GM23248 (cell line): ENCODE measurements at regions not wholly inside any gene's neighbourhood (a gene's known extent, or its start where the extent isn't known, plus 50 kb on each side); places are given as distances from the start of the nearest gene placed in this dataset.

Source experiments
- DNase-seq: peaks from one replicate; pipeline ENCODE4 v3.0.0-alpha.2; 2015
- H2AFZ ChIP-seq: fragments of 200-600 bp; sonication (generic); 2 replicates; pipeline ENCODE4 v1.6.1; 2016; ENCODE audit warnings: antibody characterized with exemption
- H3F3A ChIP-seq: fragments of 200-600 bp; sonication (generic); 2 replicates; pipeline ENCODE4 v1.6.1; 2016; ENCODE audit warnings: mild to moderate bottlenecking, antibody characterized with exemption, mixed run types; ENCODE audit not compliant: insufficient read depth
- H3K27ac ChIP-seq: fragments of 200-600 bp; sonication (generic); 2 replicates; pipeline ENCODE4 v1.5.1; 2016; ENCODE audit warnings: mild to moderate bottlenecking
- H3K27me3 ChIP-seq: fragments of 200-600 bp; sonication (generic); replicated peaks from 2 replicates; pipeline ENCODE4 v1.6.1; 2016; ENCODE audit warnings: mild to moderate bottlenecking; ENCODE audit not compliant: insufficient read depth
- H3K36me3 ChIP-seq: fragments of 200-600 bp; sonication (generic); 2 replicates; pipeline ENCODE4 v1.6.1; 2016; ENCODE audit warnings: low read depth, mild to moderate bottlenecking
- H3K4me1 ChIP-seq: fragments of 200-600 bp; sonication (generic); 2 replicates; pipeline ENCODE4 v1.6.1; 2016; ENCODE audit warnings: mild to moderate bottlenecking; ENCODE audit not compliant: insufficient read depth
- H3K4me2 ChIP-seq: fragments of 200-600 bp; sonication (generic); one replicate; pipeline ENCODE4 v1.6.1; 2016; ENCODE audit warnings: mild to moderate bottlenecking; ENCODE audit not compliant: unreplicated experiment
- H3K4me3 ChIP-seq: fragments of 200-600 bp; sonication (generic); 2 replicates; pipeline ENCODE4 v1.5.1; 2016; ENCODE audit warnings: mild to moderate bottlenecking
- H3K79me2 ChIP-seq: fragments of 200-600 bp; sonication (generic); 2 replicates; pipeline ENCODE4 v1.6.1; 2016; ENCODE audit warnings: mild to moderate bottlenecking; ENCODE audit not compliant: insufficient read depth
- H3K9ac ChIP-seq: fragments of 200-600 bp; sonication (generic); 2 replicates; pipeline ENCODE4 v1.6.1; 2016; ENCODE audit warnings: mild to moderate bottlenecking
- H3K9me2 ChIP-seq: fragments of 200-600 bp; sonication (generic); 2 replicates; pipeline ENCODE4 v1.6.1; 2016; ENCODE audit warnings: mixed run types, mild to moderate bottlenecking, moderate library complexity; ENCODE audit not compliant: insufficient read depth
- H3K9me3 ChIP-seq: fragments of 200-600 bp; sonication (generic); one replicate; pipeline ENCODE4 v1.6.1; 2017; ENCODE audit warnings: low read depth
- H4K20me1 ChIP-seq: fragments of 200-600 bp; sonication (generic); 2 replicates; pipeline ENCODE4 v1.6.0; 2016; ENCODE audit not compliant: insufficient read depth
- EZH2 ChIP-seq: fragments of 200-600 bp; sonication (generic); IDR thresholded peaks from 2 replicates; pipeline ENCODE4 v1.6.1; 2018; ENCODE audit warnings: antibody characterized with exemption, mild to moderate bottlenecking; ENCODE audit not compliant: insufficient read depth, poor library complexity, severe bottlenecking
- EZH2phosphoT487 ChIP-seq: fragments of 200-600 bp; sonication (generic); IDR thresholded peaks from 2 replicates; pipeline ENCODE4 v1.6.1; 2018; ENCODE audit warnings: antibody characterized with exemption, moderate library complexity, mild to moderate bottlenecking, low read depth; ENCODE audit not compliant: insufficient read depth
- WGBS, 2 experiments: methylation state at CpG; one replicate each; pipeline ENCODE4 v1.1.6; 2015 to 2017; ENCODE audit warnings: low lambda C conversion rate in 2 of 2, low coverage in 1 of 2; ENCODE audit errors: missing lambda C conversion rate in 2 of 2; 5-methylcytosine and 5-hydroxymethylcytosine counted together
- in situ Hi-C: fragments of 300-500 bp; cut with MboI; formaldehyde crosslinking; loops from 2 replicates; pipeline ENCODE4 v1.15.0; 2020

DNA sequence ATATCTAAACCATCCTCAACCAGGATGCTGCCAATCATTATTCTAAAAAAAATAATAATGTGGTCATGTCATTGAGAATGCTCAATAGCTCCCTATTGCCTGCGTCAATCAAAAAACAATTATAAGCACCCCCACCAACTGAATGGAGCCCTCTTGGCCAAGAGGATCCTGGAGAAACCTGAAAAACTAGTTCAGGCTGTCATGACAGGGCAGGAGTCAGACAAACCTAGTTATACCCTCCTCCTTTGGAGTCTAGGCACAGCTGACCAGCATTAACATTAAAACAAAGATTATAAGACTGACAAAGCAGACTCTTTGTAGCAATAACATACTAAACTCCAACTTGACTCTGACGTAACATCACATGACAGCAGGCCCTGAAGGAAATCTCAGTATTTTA is 119.2 kb upstream of the CCL2 start:
- H3K79me2 ChIP-seq, result no peaks in the 10 kb centered on the region
- no peak for TF ChIP-seq EZH2phosphoT487
- TF ChIP-seq EZH2, result no peak
- no peaks in the 10 kb centered on the region for H3K9me2 ChIP-seq
- in situ Hi-C loops, result no loop called here
- WGBS, 2 experiments, result 11 to 18% methylated on average over 2 of the region's 2 CpGs
- H3K4me3 ChIP-seq, result no peak overlapping the region
- H3K4me1 ChIP-seq, result no peaks in the 10 kb centered on the region
- H2AFZ ChIP-seq, result no peak overlapping the region
- H3K9ac ChIP-seq, result no peak overlapping the region
- no peaks in the 10 kb centered on the region for H3K36me3 ChIP-seq
- H3F3A ChIP-seq, result no peaks in the 10 kb centered on the region
- H3K4me2 ChIP-seq, result no peak overlapping the region
- no peak for DNase-seq
- no peaks in the 10 kb centered on the region for H3K9me3 ChIP-seq
- no peaks in the 10 kb centered on the region for H4K20me1 ChIP-seq
- H3K27ac ChIP-seq, result no peak overlapping the region
- H3K27me3 ChIP-seq, result peaks cover 13% of the 10 kb centered on the region; the same call in 1 of the 2 replicates

DNA sequence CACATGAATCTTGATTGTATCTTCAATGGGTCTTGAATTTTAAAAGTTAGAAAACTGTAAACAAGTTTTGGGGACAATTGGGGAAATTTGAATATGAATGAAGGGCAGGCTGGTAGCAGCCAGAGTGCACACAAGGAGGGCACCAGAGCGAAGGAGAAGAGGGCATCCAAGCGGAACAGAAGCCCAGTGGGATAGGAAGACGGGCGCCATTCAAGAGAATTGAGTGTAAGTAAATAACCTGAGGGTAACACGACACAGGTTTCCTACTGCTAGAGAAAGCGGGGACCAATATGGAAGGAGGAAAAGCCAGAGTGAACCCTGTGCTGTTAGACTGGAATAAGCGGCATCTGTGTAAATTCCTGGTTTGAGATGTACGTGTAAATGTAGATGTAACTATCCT is 115.1 kb upstream of the CCL2 start:
- Histone ChIP-seq H3K4me3 (no peak overlapping the region), H3K27me3 (peaks cover 20% of the 10 kb centered on the region), H3K36me3 (no peaks in the 10 kb centered on the region), H3K4me2 (no peak overlapping the region), H4K20me1 (no peaks in the 10 kb centered on the region), H3K27ac (no peak overlapping the region), H2AFZ (no peak overlapping the region), H3K4me1 (no peaks in the 10 kb centered on the region), H3F3A (no peaks in the 10 kb centered on the region), H3K9me2 (no peaks in the 10 kb centered on the region), H3K9ac (no peak overlapping the region), H3K9me3 (no peaks in the 10 kb centered on the region), H3K79me2 (no peaks in the 10 kb centered on the region)
- TF ChIP-seq EZH2 (no peak), EZH2phosphoT487 (no peak)
- 35 to 36% methylated on average over 8 of the region's 8 CpGs for WGBS, 2 experiments
- DNase-seq, result no peak
- in situ Hi-C loops, result no loop called here

GRCh38 chr17:34141590-34141989 is 113.5 kb upstream of the CCL2 start:
- H3K36me3 ChIP-seq, result no peaks in the 10 kb centered on the region

DNA sequence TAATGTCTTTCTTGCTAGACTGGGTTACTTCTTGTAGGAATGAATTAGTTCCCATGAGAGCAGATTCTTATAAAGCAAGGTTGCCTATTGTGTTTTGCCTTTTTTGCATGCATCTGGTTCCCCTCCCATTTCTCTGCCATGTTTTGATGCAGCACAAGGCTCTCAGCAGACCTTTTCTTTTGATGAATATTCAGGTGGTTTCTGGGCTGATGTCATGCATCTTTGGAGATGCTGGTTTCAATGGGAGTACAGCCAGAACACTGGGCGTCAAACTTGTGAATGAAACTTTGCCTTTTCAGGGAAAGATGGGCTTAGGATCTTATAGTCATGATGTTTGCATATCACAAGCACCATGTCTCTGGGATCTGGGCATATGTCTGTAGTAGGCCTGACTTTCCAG is 111.7 kb upstream of the CCL2 start:
- H3K9me3 ChIP-seq, result no peaks in the 10 kb centered on the region
- peaks cover 23% of the 10 kb centered on the region for H3K27me3 ChIP-seq
- no peaks in the 10 kb centered on the region for H3K36me3 ChIP-seq
- H3K9ac ChIP-seq, result no peak overlapping the region
- in situ Hi-C loops, result no loop called here
- 0 to 23% methylated on average over 1 of the region's 1 CpG for WGBS, 2 experiments
- DNase-seq, result no peak
- H3K4me2 ChIP-seq, result no peak overlapping the region
- no peaks in the 10 kb centered on the region for H3F3A ChIP-seq
- no peak overlapping the region for H3K4me3 ChIP-seq
- no peaks in the 10 kb centered on the region for H3K9me2 ChIP-seq
- H3K4me1 ChIP-seq, result no peaks in the 10 kb centered on the region
- H3K79me2 ChIP-seq, result no peaks in the 10 kb centered on the region
- no peak for TF ChIP-seq EZH2
- no peak for TF ChIP-seq EZH2phosphoT487
- H4K20me1 ChIP-seq, result no peaks in the 10 kb centered on the region
- no peak overlapping the region for H3K27ac ChIP-seq
- H2AFZ ChIP-seq, result no peak overlapping the region

More at GRCh38 chr17:34141590-34141989, 113.5 kb upstream of the CCL2 start:
- TF ChIP-seq EZH2phosphoT487, result no peak
- TF ChIP-seq EZH2, result no peak
- WGBS, 2 experiments, result 15 to 20% methylated on average over 2 of the region's 2 CpGs
- H3K79me2 ChIP-seq, result no peaks in the 10 kb centered on the region
- no peak overlapping the region for H3K4me2 ChIP-seq
- H3K9me2 ChIP-seq, result no peaks in the 10 kb centered on the region
- in situ Hi-C loops, result no loop called here
- no peaks in the 10 kb centered on the region for H3K9me3 ChIP-seq
- no peaks in the 10 kb centered on the region for H4K20me1 ChIP-seq
- H3K27ac ChIP-seq, result no peak overlapping the region
- H3K4me3 ChIP-seq, result no peak overlapping the region
- no peaks in the 10 kb centered on the region for H3K4me1 ChIP-seq
- DNase-seq, result no peak
- no peaks in the 10 kb centered on the region for H3F3A ChIP-seq
- no peak overlapping the region for H3K9ac ChIP-seq
- H3K27me3 ChIP-seq, result peaks cover 20% of the 10 kb centered on the region
- H2AFZ ChIP-seq, result no peak overlapping the region

GRCh38 chr17:34146440-34147043 is 108.5 kb upstream of the CCL2 start:
- no peak for TF ChIP-seq EZH2phosphoT487
- no peak for TF ChIP-seq EZH2
- Histone ChIP-seq H3K79me2 (no peaks in the 10 kb centered on the region), H3K9ac (no peak overlapping the region), H3K4me1 (no peaks in the 10 kb centered on the region), H3K4me2 (no peak overlapping the region), H4K20me1 (no peaks in the 10 kb centered on the region), H2AFZ (no peak overlapping the region), H3F3A (no peaks in the 10 kb centered on the region), H3K9me3 (no peaks in the 10 kb centered on the region), H3K4me3 (no peak overlapping the region), H3K9me2 (no peaks in the 10 kb centered on the region), H3K36me3 (no peaks in the 10 kb centered on the region), H3K27ac (no peak overlapping the region), H3K27me3 (peaks cover 5% of the 10 kb centered on the region)
- in situ Hi-C loops, result no loop called here
- no peak for DNase-seq
- 17 to 25% methylated on average over 5 of the region's 5 CpGs for WGBS, 2 experiments
